ENCODE measurements at regions not wholly inside any gene's neighbourhood (a gene's known extent, or its start where the extent isn't known, plus 50 kb on each side); places are given as distances from the start of the nearest gene placed in this dataset.
A peak's percentile ranks its signal among the peaks of the same experiment; 100 is the strongest.

DNA sequence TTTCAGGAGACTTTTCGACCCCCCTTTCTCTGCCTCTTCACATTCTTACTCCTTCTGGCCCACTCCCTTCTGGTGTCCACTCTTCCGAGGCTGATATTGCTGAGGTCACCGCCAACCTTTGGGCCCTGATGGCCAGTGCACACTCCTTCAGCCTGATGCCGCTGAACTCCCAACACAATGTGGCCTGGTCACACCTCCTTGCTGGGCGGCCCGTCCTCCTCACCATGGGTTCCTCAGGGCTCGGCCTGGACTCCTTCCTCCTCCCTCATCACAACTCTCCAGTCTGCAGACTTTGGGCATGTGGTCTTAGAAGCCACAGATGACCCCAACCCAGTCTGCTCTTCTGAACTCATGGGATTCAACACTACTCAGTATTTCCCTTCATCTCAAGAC is 583.0 kb upstream of the MGMT start:
- H3K27ac ChIP-seq (ENCODE audit: low read depth, low read length) = no peak overlapping the region
- POLR2A ChIA-PET = no interaction called here
- no peak for DNase-seq

DNA sequence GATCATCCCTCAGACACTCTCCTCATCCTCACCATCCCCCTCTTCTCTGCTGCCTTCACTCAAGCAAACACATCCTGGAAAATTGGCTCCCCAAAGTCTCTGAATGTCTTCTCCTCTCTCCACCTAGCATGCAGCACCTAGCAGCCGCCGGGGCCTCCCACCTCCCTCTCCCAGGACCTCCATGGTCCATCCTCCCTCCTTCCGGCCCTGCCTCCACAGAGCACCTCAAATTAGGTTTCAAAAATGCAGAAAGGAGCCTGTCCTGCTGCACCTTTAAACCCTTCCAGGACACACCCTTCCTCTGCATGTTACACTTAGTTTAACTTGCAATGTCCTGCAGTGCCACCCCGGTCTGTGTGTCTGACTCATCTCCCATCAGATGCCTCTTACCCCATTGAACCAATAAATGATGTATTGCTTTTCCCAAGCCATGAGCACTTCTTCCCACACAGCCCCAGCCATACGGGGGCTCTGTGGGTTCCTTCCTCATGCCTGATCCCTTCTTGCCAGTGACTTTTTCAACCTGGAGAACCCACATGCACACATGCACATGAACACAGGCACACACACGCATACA is 582.5 kb upstream of the MGMT start:
- Histone ChIP-seq H3K4me3 (ENCODE audit: low read length) (no peak overlapping the region), H3K27ac (ENCODE audit: low read depth, low read length) (no peak overlapping the region), H3K36me3 (ENCODE audit: control insufficient read depth in 2 of 3, insufficient read depth in 3 of 3, low read length in 3 of 3) (no peaks in the 10 kb centered on the region), H3K9me3 (ENCODE audit: control insufficient read depth in 2 of 3, low read length in 3 of 3) (peaks cover 0 to 3% (median 0%) of the 10 kb centered on the region in 3 experiments), H3K27me3 (ENCODE audit: control insufficient read depth in 2 of 2, insufficient read depth in 2 of 2, low read length in 2 of 2) (no peaks in the 10 kb centered on the region), H3K4me1 (ENCODE audit: control insufficient read depth in 2 of 2, insufficient read depth in 2 of 2, low read length in 2 of 2) (no peaks in the 10 kb centered on the region)
- ChIA-PET CTCF (no interaction called here), POLR2A (no interaction called here)
- Mint-ChIP-seq H3K27me3 (peaks cover 0 to 20% (median 7%) of the 10 kb centered on the region in 5 donors), H3K9me3 (peaks cover 0 to 17% (median 5%) of the 10 kb centered on the region in 11 donors), H3K4me3 (no peak overlapping the region), H3K4me1 (no peaks in the 10 kb centered on the region), H3K27ac (no peak overlapping the region), H3K36me3 (peaks cover 0 to 7% (median 0%) of the 10 kb centered on the region in 5 donors)
- ATAC-seq (no peak), DNase-seq (no peak)
- intact Hi-C loops (cut with micrococcal nuclease) = no loop called here

More for the DNA sequence above, 583.0 kb upstream of the MGMT start:
- Histone ChIP-seq H3K27me3 (ENCODE audit: control insufficient read depth in 2 of 2, insufficient read depth in 2 of 2, low read length in 2 of 2) (no peaks in the 10 kb centered on the region), H3K4me3 (ENCODE audit: low read length) (no peak overlapping the region), H3K4me1 (ENCODE audit: control insufficient read depth in 2 of 2, insufficient read depth in 2 of 2, low read length in 2 of 2) (no peaks in the 10 kb centered on the region), H3K9me3 (ENCODE audit: control insufficient read depth in 2 of 3, low read length in 3 of 3) (peaks cover 0 to 3% (median 0%) of the 10 kb centered on the region in 3 experiments), H3K36me3 (ENCODE audit: control insufficient read depth in 2 of 3, insufficient read depth in 3 of 3, low read length in 3 of 3) (no peaks in the 10 kb centered on the region)
- CTCF ChIA-PET = no interaction called here
- H3K4me1 Mint-ChIP-seq = no peaks in the 10 kb centered on the region
- no peak for ATAC-seq
- H3K27me3 Mint-ChIP-seq = peaks cover 0 to 20% (median 7%) of the 10 kb centered on the region in 5 donors
- peaks cover 0 to 7% (median 0%) of the 10 kb centered on the region in 5 donors for H3K36me3 Mint-ChIP-seq
- intact Hi-C loops (cut with micrococcal nuclease) = no loop called here
- no peak overlapping the region for H3K27ac Mint-ChIP-seq
- no peak overlapping the region for H3K4me3 Mint-ChIP-seq
- peaks cover 0 to 17% (median 5%) of the 10 kb centered on the region in 11 donors for H3K9me3 Mint-ChIP-seq

DNA sequence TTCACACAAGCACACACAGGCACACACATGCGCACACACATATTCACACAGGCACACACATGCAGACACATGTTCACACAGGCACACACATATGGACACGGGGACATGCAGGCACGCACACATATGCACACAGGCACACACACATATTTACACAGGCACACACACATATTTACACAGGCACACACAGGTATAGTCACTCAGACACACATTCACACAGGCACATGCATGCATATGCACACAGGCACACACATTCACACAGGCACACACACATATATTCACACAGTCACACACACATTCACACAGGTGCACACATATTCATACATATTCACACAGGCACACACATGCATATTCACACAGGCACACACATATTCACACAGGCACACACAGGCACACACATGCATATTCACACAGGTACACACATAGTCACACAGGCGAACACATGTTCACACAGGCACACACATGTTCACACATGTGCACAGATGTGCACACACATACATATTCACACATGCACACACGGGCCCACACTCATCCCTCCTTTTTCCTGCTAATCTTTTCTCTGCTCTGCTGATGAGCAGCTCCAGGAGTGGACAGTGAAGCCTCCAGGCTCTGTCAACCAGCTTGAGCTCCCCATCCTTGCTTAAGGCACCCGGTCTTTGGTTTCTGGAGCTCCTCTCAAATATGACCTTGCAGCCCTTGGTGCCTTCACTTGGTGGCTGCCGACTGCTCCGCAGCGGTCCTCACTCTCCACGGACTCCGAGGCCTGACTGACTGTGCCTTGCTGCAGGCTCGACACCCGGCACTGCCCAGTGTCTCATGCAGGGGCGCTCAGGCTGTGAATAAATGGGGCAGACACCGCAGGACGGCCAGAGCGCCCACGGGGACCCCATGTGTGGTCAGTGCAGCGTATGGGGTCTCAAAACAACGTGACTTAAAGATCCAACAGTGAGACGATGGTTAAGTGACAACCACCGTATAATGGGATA is 581.2 kb upstream of the MGMT start:
- no peaks in the 10 kb centered on the region for H3K27me3 ChIP-seq (ENCODE audit: control insufficient read depth in 2 of 2, insufficient read depth in 2 of 2, low read length in 2 of 2)
- CTCF ChIA-PET = no interaction called here

DNA sequence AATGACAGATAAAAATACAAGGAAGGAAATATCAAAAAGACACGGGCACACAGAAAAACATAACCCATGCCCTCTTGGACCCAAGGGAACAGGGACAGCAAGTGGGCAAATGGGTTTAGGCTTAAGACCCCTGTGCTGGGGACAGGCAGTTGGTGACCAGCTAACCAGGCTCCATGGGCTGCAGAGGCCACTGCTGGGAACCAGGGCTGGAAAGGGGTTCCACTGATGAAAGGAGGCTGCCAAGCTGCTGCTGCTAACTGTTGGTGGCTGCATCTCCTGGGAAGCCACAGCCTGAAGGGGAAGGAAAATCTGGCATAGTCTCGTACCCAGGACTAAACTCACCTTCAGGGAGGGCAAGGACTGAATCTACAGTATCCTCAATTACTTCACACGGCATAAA is 579.2 kb upstream of the MGMT start:
- ATAC-seq = no peak
- POLR2A ChIA-PET = no interaction called here
- CTCF ChIA-PET = no interaction called here
- no peak overlapping the region for H3K27ac Mint-ChIP-seq
- H3K27me3 ChIP-seq (ENCODE audit: control insufficient read depth in 2 of 2, insufficient read depth in 2 of 2, low read length in 2 of 2) = no peaks in the 10 kb centered on the region
- H3K9me3 Mint-ChIP-seq = peaks cover 0 to 17% (median 5%) of the 10 kb centered on the region in 11 donors
- no peak overlapping the region for H3K4me3 ChIP-seq (ENCODE audit: low read length)
- no peaks in the 10 kb centered on the region for H3K4me1 ChIP-seq (ENCODE audit: control insufficient read depth in 2 of 2, insufficient read depth in 2 of 2, low read length in 2 of 2)
- intact Hi-C loops (cut with micrococcal nuclease) = no loop called here
- peaks cover 0 to 7% (median 0%) of the 10 kb centered on the region in 5 donors for H3K36me3 Mint-ChIP-seq
- no peak overlapping the region for H3K4me3 Mint-ChIP-seq
- no peaks in the 10 kb centered on the region for H3K36me3 ChIP-seq (ENCODE audit: control insufficient read depth in 2 of 3, insufficient read depth in 3 of 3, low read length in 3 of 3)
- H3K9me3 ChIP-seq (ENCODE audit: control insufficient read depth in 2 of 3, low read length in 3 of 3) = peaks cover 0 to 3% (median 0%) of the 10 kb centered on the region in 3 experiments
- H3K27me3 Mint-ChIP-seq = peaks cover 0 to 8% (median 7%) of the 10 kb centered on the region in 5 donors
- no peak for DNase-seq
- H3K4me1 Mint-ChIP-seq = no peaks in the 10 kb centered on the region
- H3K27ac ChIP-seq (ENCODE audit: low read depth, low read length) = no peak overlapping the region

More for the DNA sequence above, 581.2 kb upstream of the MGMT start:
- H3K9me3 ChIP-seq (ENCODE audit: control insufficient read depth in 2 of 3, low read length in 3 of 3) = peaks cover 0 to 3% (median 0%) of the 10 kb centered on the region in 3 experiments
- ATAC-seq = peak; percentile 31
- Mint-ChIP-seq H3K36me3 (peaks cover 0 to 7% (median 0%) of the 10 kb centered on the region in 5 donors), H3K4me3 (no peak overlapping the region), H3K27me3 (peaks cover 0 to 18% (median 7%) of the 10 kb centered on the region in 5 donors), H3K9me3 (peaks cover 0 to 17% (median 5%) of the 10 kb centered on the region in 11 donors), H3K27ac (no peak overlapping the region), H3K4me1 (no peaks in the 10 kb centered on the region)
- H3K36me3 ChIP-seq (ENCODE audit: control insufficient read depth in 2 of 3, insufficient read depth in 3 of 3, low read length in 3 of 3) = no peaks in the 10 kb centered on the region
- H3K4me3 ChIP-seq (ENCODE audit: low read length) = no peak overlapping the region
- POLR2A ChIA-PET = no interaction called here
- intact Hi-C loops (cut with micrococcal nuclease) = no loop called here
- no peak overlapping the region for H3K27ac ChIP-seq (ENCODE audit: low read depth, low read length)
- no peaks in the 10 kb centered on the region for H3K4me1 ChIP-seq (ENCODE audit: control insufficient read depth in 2 of 2, insufficient read depth in 2 of 2, low read length in 2 of 2)
- DNase-seq = no peak

DNA sequence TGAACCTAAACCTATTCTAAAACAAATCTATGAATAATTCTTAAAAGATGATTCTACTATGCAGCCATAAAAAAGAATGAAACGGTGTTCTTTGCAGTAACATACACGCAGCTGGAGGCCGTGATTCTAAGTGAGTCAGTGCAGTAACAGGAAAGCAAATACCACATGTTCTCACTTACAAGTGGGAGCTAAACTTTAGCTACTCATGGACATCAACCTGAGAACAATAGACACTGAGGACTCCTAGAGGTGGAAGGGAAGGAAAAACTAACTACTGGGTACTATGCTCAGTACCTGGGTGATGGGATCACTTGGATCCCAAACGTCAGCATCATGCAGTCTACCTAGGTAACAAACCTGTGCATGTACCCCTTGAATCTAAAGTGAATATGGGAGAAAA is 575.0 kb upstream of the MGMT start:
- CTCF ChIA-PET = no interaction called here

DNA sequence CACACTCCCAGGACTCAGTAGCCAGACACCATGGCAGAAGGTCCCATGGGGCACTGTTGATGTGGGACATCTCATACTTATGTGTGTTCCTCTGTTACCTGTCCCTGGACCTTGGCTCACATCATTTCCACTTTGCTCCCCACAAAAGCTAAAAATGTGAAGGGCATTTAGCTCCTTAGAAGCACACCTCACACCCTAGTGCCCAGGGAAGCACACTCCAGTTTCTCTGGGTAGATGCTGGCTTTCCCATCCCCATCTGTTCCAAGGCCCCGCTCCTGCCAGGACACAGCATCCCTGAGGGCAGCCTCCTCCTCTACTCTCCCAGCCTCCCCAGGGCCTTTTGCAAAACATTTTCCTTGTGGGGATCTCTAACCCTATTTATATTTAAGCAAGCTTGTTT is 572.4 kb upstream of the MGMT start:
- H3K4me3 ChIP-seq (ENCODE audit: low read length) = no peak overlapping the region
- DNase-seq (no peak), ATAC-seq (no peak)
- Mint-ChIP-seq H3K36me3 (no peaks in the 10 kb centered on the region), H3K27me3 (peaks cover 0 to 4% (median 0%) of the 10 kb centered on the region in 5 donors), H3K27ac (no peak overlapping the region), H3K4me3 (no peak overlapping the region), H3K4me1 (no peaks in the 10 kb centered on the region), H3K9me3 (peaks cover 0 to 2% (median 0%) of the 10 kb centered on the region in 11 donors)
- ChIA-PET CTCF (no interaction called here), POLR2A (no interaction called here)
- no peaks in the 10 kb centered on the region for H3K27me3 ChIP-seq (ENCODE audit: control insufficient read depth in 2 of 2, insufficient read depth in 2 of 2, low read length in 2 of 2)
- no peaks in the 10 kb centered on the region for H3K36me3 ChIP-seq (ENCODE audit: control insufficient read depth in 2 of 3, insufficient read depth in 3 of 3, low read length in 3 of 3)
- intact Hi-C loops (cut with micrococcal nuclease) = no loop called here
- no peaks in the 10 kb centered on the region for H3K9me3 ChIP-seq (ENCODE audit: control insufficient read depth in 2 of 3, low read length in 3 of 3)
- no peaks in the 10 kb centered on the region for H3K4me1 ChIP-seq (ENCODE audit: control insufficient read depth in 2 of 2, insufficient read depth in 2 of 2, low read length in 2 of 2)
- no peak overlapping the region for H3K27ac ChIP-seq (ENCODE audit: low read depth, low read length)

More for the DNA sequence above, 575.0 kb upstream of the MGMT start:
- Histone ChIP-seq H3K27me3 (ENCODE audit: control insufficient read depth in 2 of 2, insufficient read depth in 2 of 2, low read length in 2 of 2) (no peaks in the 10 kb centered on the region), H3K9me3 (ENCODE audit: control insufficient read depth in 2 of 3, low read length in 3 of 3) (no peaks in the 10 kb centered on the region), H3K36me3 (ENCODE audit: control insufficient read depth in 2 of 3, insufficient read depth in 3 of 3, low read length in 3 of 3) (no peaks in the 10 kb centered on the region), H3K27ac (ENCODE audit: low read depth, low read length) (no peak overlapping the region), H3K4me1 (ENCODE audit: control insufficient read depth in 2 of 2, insufficient read depth in 2 of 2, low read length in 2 of 2) (no peaks in the 10 kb centered on the region), H3K4me3 (ENCODE audit: low read length) (no peak overlapping the region)
- H3K27me3 Mint-ChIP-seq = peaks cover 0 to 8% (median 7%) of the 10 kb centered on the region in 5 donors
- intact Hi-C loops (cut with micrococcal nuclease) = no loop called here
- H3K27ac Mint-ChIP-seq = no peak overlapping the region
- POLR2A ChIA-PET = no interaction called here
- no peak for DNase-seq
- peaks cover 0 to 7% (median 0%) of the 10 kb centered on the region in 5 donors for H3K36me3 Mint-ChIP-seq
- H3K4me1 Mint-ChIP-seq = no peaks in the 10 kb centered on the region
- no peak for ATAC-seq
- H3K9me3 Mint-ChIP-seq = peaks cover 0 to 17% (median 5%) of the 10 kb centered on the region in 11 donors
- H3K4me3 Mint-ChIP-seq = no peak overlapping the region
